ENCODE measurements at regions not wholly inside any gene's neighbourhood (a gene's known extent, or its start where the extent isn't known, plus 50 kb on each side); places are given as distances from the start of the nearest gene placed in this dataset.

GRCh38 chr17:53740312-53740711, 82.4 kb upstream of the KIF2B start:
- TF ChIP-seq CTCF (IDR thresholded peaks at IDR 0.05; ENCODE audit: insufficient read depth, low read depth, low read length): no peak
- no peak for TF ChIP-seq EZH2 (IDR thresholded peaks at IDR 0.05; ENCODE audit: insufficient read depth, low read length)

Data from astrocyte (in vitro differentiated cells and primary cell).